GM21526 (cell line): ENCODE measurements at regions not wholly inside any gene's neighbourhood (a gene's known extent, or its start where the extent isn't known, plus 50 kb on each side); places are given as distances from the start of the nearest gene placed in this dataset.
"Not testable (repeated sequence)": the region's sequence is repeated elsewhere in the genome, so short reads cannot be mapped to it uniquely, and the experiment has no call there.

ENCODE experiments used
- ATAC-seq: cut with Tn5 transposase; IDR thresholded peaks from one replicate; pipeline ENCODE4 v1.9.1; 2021; ENCODE audit warnings: moderate library complexity; ENCODE audit not compliant: unreplicated experiment, low FRiP score

DNA sequence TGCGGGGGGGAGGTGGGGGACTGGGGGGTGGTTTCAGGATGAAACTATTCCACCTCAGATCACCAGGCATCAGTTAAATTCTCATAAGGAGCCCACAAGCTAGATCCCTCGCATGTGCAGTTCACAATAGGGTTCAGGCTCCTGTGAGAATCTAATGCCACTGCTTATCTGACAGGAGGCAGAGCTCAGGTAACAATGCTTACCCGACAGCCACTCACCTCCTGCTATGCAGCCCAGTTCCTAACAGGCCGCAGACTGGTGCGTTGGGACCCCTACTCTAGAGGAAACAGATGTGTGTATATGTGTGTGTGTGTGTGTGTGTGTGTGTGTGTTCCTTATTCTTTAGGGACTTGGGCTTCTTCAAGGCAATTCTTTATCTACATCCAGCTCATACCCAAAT lies 352.3 kb upstream of the CCNH start:
- no peak for ATAC-seq

DNA sequence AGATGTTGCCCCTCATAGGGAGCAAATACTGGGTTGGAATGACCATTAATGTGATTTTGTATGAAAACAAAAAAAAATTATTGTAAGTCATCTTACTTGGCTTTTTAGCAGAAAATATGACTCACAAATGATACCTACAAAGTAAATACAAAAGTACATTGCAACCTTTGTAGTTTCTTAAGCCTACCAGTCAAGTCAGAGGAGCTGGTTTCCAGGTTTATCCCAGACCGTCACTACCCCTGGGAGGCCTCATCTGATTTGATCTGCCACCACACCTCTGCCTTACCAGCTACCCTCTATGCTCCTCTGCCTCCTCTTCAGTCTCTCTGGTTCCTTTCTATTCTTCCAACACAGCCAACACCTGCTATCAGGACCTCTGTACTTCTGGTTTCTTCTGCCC lies 349.9 kb upstream of the CCNH start:
- no peak for ATAC-seq

DNA sequence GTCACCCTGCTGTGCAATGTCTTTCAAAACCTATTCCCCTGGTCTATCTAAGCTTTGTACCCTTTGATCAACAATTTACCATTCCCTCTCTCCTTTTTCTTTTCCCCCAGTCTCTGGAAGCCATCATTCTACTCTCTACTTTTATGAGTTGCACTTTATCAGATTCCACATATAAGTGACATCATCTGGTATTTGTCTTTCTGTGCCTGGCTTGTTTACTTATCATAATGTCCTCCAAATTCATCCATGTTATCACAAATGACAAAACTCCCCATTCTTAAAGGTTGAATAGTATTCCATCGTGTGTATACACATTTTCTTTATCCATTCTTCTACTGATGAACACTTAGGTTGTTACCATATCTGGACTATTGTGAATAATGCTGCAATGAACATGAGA lies 344.2 kb upstream of the CCNH start:
- ATAC-seq = no peak

DNA sequence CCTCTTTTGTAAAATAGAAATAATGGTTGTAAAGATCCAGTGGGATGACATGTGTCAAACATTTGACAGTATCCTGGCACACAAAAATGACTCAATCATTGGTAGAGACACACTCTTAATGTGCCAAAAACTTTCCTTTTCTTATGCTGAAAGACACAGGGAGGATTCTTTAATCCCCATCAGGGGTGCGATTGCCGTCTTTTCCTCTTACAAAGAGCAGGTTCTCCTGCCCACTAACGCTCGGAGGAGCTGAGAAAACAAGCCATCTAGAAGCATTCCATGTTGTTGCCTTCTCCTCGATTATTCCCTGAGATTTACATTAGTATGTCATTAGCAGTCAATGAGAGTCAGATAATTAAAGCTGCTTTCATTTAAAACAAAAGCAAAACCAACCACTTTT lies 342.6 kb upstream of the CCNH start:
- ATAC-seq = no peak

DNA sequence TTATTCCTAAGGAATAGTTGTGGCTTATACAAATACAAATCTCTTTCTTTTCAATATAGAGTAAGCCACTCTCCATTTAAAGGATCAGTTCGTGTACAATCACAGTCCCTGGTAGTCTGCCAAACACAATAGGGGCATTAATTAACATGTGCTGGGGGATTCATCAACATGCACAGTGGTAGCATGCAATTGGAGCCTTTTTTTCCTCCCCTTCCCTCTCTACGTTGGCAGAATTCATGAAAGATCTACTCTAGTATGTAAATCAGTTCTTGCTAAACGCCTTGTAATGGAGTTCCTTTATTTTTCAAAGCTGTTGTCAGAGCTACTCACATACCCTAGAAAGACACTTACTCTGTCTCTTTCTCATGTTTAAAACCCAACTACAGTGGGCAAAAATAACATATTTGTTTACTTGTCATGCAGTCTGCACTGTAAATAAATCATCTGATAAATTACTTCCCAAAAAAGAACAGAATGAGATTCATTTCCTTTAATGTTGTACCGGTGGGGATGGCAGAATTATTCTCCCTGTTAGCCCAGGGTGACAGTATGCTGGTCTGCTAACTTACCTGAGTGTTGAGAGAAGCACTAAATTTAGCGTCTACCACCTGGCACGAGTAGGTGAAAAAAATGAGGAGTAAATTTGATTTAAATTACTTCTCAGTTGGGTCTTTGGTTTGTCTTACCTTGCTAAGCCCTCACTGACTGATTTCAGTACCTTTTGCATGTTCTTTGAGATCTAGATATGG lies 341.5 kb upstream of the CCNH start:
- ATAC-seq = no peak

DNA sequence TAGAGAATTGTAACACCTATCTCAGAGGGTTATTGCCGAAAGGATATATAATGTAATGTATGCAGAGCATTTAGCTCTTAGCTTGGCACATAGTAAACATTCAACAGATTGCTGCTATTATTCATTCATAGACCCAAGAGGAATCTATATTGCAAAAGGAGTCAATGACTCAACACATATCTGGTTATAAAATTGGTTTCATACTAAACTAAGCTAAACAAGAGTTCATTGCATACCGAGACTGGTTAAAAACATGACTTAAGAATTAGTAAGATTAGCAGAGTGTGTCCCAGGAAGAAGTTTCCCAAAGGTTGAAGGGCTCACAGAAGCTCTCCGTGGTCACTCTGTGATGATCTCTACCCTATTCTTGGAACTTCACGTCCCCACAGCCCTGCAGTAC lies 339.6 kb upstream of the CCNH start:
- ATAC-seq = no peak

DNA sequence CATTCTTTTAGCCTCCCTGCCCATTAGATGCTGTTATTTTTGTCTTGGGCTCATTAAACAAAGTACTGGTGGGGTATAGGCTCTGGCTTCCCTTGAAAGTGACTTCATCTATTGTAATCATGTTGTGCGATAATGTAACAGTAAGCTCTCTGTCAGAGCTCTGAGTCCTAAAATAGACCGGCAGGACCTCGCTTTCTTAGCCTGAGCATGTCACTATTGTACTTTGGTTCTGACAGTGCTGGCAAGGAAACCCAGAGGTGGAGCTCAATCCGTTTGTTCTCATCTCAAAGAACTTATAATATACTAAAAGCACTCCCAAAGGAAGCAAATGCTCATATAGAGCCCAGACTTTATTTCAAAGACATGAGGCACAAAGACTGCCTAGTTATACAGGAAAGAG lies 339.1 kb upstream of the CCNH start:
- no peak for ATAC-seq

DNA sequence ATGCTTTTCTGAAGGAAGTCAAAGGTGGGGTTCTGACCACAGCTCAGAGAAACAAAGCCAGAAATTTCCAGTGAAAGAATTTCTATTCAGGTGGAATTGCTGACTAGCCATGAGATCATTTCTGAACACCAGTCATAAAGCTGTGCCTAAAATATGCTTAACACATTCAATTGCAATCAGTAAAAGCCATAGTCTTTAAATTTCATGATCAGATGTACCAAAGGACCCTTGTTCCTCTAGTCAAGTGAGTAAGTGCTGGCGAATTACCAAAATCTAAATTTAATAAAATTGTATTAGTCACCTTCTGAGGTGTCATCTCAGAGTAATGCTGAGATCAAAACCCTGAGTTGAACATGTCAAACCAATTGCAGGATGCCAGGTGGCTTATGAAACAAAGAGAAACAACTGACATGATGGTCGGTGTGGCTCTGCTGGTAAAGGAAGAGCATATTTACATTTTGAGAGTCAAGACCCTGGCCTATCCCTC lies 334.2 kb upstream of the CCNH start:
- no peak for ATAC-seq

DNA sequence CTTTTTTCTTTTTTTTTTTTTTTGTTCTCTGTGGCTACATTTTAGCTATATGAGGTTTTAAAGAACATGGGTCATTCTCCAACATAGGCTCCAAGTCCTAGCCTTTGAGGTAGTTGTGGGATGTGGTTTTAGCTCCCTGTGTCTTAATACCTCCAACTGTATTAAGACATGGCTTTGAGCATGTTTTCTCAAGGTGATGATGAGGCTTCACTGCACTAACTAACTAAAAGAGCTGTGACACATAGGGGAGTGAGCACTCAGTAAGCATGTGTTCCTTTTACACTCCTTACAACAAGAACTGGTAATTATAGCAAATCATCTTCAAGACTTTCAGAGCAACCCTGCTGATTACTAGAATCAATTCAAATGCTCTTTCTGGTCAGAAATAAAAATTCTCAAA lies 333.6 kb upstream of the CCNH start:
- ATAC-seq = no peak

DNA sequence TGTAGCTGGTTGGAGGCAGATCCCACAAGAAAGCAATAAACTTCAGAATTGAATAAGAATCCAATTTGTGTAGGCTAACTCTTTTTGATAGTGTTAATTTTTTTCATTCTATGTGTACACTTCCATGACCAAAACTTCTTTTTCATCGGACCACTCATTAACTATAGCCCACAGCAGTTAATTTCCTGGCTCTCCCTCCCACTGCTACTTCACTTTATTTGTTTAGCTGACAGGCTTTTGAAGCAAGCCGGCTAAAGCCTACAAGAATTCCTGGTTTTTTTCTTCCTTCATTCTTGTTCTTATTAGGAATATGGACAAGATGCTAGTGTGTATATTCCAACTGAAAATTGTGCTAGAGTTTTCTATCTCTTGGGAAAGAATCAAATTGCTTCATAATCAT lies 329.2 kb upstream of the CCNH start:
- ATAC-seq = no peak

DNA sequence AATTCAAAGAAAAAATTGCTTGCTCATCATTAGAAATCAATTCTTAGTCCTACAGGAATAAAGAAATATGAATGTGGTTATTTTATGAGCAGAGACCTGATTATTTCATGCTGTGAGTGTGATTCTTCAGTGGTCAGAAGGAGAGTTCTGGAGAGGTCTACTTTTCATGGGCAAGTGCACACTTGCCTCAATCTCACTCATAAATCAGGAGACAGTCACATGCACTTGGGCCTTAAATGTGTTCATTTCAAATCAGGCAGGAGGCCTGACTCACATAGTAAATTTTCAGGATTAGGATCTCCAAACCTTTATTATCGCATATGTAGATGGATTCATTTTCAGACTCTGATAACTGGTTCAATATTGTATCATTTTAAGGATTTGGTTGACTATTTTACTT lies 323.2 kb upstream of the CCNH start:
- no peak for ATAC-seq

DNA sequence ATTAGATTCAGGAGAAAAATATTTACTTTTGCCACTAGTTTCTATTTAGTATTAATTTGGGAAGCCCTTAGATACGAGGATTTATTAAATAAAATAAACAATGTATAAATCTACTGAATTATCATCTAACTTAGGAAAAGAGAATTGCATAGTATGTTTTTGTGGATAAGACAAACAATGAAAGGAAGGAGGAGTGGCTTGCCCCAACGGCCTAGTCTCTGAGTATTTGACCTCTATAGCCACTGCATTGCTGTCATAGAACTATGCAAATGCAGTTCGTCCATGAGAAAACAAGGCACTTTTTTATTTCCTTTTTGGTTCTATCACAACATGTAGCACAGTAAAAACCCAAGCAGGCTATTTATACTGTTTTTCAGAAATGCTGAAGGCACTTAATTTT lies 321.2 kb upstream of the CCNH start:
- no peak for ATAC-seq

DNA sequence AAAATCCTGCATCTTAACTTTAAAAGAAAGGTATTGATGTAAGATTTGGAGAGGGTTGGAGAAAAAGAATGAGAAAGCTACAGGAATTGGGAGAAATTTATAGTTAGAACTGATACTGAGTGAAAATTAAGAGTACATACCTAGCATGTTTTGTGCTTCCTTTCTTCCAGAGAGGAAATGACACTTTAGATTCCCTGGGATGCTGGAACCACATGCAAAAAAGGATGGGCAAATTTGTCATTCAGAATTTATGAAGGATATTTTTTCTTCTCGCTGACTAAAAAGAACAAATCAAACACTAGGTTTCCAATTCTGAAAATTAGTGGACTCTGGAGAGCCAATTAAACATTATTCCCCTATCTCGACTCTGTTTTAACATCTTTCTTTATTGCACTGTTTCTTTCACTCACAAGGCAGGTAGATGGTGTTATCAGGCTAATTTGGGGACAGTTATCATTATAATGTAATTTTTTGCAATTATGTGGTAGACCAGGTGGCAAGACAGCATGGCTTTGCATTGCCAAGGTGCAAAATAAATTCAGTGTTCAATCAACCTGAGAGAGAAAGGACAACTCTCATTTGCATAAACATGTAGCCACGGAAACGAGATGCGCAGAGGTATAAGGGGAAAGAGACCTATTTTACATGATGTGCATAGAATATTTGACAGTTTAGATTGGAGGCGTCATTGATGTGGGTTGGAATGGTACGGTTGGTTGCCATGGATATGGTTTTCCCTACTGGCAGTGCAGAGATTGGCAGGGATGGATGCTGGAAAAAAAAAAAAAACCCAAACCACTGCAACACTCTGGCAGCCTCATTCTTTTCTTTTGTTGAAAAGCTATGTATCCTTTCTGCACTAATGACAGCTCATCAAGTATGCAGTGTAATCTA lies 320.4 kb upstream of the CCNH start:
- no peak for ATAC-seq

DNA sequence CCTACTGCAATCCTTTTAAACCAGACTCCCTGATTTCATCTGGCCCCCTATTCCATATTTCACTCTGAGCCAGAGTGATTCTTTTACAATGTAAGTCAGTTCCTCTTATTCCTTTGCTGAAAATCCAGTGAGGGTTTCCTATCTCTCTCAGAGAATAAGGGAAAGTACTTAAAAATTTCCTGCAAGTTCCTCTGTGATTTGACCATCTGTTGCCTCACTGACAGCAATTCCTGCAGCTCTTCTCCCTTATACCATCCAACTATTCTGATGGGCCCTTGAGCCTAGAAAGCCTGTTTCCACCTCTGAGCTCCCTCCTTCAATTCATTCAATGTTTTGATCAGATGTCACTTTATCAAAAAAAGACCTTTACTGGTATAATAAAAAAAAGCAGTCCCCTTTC lies 317.1 kb upstream of the CCNH start:
- no peak for ATAC-seq

DNA sequence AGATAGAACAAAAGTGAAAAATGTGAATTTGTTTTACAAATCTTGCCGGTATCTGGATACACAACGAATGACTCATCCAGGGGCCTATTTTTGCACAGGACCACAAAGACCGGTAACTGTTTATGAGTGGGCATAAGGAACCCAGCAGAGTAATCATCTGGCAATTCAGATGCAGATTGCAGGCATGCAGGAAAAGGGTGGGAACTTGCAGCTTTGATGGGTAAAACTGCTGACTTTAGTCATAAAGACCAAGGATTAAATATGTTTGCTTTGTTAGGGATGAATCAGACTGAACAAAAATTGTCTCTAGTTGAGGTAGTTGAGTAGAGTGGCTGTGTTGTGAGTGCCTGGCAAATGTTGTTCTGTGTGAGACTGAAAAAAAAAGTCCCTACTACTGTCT lies 309.6 kb upstream of the CCNH start:
- ATAC-seq = no peak

DNA sequence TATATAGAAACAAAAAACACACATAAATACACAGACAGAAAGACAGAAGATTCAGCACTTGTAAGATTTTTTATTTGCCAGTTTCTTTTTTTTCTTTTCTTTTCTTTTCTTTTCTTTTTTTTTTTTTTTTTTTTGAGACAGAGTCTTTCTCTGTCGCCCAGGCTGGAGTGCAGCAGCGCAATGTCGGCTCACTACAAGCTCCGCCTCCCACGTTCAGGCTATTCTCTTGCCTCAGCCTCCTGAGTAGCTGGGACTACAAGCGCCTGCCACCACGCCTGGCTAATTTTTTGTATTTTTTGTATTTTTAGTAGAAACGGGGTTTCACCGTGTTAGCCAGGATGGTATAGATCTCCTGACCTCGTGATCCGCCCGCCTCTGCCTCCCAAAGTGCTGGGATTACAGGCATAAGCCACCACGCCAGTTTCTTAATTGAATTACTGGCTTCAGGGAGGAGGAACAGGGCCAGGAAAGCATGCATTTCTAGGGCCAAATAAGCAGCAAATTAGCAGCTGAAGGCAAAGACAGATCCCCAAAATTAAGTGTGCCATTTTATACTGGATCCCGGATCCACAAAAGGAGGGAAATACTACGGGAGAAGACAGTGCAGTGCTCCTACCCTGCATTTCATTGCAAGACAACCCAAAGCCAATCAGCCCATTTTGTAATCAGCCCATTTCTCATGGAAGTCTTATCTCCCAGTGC lies 305.6 kb upstream of the CCNH start:
- ATAC-seq = not testable (repeated sequence)

DNA sequence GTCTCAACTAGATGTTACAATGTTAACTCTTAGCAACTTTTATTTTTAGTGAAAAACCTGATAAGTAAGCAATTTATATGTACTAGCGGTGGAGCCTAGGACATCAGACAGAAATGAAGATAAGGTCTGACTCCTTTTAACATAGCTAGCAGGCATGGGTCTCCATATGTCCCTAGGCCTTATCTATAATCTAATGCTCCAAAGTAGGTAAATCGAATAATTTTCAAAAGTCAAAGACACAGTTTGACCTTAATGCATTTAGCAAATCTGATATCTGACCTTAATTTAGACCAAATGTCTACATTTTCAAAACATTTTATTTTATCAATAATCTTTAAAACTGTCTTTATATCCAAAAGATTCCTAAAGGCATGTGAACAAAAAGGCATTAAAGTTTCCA lies 305.0 kb upstream of the CCNH start:
- no peak for ATAC-seq

DNA sequence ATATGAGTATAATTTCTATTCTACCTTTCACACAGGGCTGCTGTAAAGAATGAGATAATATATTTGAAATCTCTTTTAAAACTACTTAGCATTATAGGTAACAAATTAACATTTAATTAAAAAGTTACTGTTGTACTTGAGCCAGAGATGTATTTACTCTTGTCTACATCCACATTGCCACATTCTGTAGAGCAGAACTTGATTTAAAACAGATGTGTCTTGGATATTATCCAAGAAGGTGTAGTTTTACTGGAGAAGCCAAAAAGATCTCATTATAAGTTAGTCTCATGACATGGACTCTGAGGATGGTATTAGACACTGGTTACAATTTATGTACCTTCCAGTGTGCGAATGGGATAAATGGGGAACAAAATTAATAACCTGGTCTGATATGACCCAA lies 293.1 kb upstream of the CCNH start:
- no peak for ATAC-seq

DNA sequence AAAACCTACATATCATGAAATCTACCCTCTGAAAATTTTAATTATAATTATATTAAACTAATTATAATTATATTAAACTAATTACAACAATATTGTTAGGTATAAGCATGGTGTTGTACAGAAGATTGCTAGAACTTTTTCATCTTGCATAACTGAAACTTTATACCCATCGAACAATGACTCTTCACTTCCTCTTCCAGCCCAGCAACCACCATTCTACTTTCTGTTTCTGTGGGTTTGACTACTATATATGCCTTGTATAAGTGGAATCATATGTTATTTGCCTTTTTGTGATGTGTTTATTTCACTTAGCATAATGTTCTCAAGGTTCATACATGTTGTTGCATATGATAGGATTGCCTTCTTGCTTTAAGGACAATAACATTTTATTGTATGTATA lies 274.2 kb upstream of the CCNH start:
- peak; percentile 96 for ATAC-seq

DNA sequence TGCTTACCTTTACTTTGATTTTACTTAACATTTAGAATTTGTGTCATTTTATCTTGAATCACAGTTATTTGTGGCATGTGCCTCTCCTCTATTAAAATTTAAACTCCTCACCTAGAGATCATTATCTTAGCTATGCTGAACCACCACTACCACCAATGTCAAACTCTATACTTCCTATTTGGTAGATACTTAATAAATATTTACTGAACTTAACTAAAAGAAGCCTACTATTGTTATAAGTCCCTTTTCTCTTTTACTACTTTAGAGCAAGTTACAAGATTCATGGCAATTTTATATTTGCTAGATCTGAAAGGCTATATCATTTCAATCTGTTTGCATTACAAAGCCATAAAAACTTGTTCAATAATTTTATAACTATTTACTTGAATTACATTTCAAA lies 273.3 kb upstream of the CCNH start:
- ATAC-seq = no peak

DNA sequence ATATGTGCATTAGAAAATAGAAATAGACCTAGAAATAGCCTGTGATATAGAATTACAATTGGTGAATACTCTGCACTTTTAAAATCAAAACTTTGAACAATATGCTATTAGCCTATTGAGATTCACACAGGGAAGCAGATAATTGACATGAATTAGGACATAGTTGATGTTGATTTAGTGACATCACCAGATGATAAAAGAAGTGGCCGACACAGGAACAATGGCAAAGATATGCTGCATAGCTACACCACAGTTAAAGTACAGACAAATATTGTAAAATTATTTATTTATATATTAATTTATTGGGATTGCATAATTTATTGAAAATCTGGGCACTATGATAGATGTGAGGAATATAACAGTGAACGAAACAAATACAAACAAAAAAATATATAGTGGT lies 261.5 kb upstream of the CCNH start:
- ATAC-seq = no peak
